Ecto neural progenitor cell (in vitro differentiated cells): ENCODE measurements at regions not wholly inside any gene's neighbourhood (a gene's known extent, or its start where the extent isn't known, plus 50 kb on each side); places are given as distances from the start of the nearest gene placed in this dataset.

Experiments
- DNase-seq: peaks from one replicate; pipeline ENCODE4 v3.0.0-alpha.2; 2018; ENCODE audit warnings: low spot score

DNA sequence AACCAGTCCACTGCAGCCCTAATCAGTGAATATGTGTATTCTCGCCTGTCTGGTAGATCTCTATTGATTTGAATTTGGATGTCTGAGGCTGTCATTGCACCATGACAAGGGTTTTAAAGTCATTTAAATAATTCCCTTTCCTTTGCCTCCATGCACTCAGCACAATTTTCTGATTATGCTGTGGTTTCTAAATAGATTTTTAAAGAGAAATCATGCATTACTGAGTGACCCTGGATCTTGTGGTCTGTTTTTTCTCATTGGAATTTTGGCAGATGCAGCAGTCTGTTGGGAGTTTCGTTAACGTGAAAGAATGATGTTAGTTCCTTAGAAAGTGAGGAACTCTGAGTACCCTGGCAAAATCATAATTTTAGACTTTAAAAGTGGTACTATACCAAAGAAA, 396.0 kb downstream of the LRRC70 start:
- DNase-seq: no peak

- no peak for DNase-seq
These were observed 390.9 kb downstream of the LRRC70 start for GRCh38 chr5:62969409-62970120.

DNA sequence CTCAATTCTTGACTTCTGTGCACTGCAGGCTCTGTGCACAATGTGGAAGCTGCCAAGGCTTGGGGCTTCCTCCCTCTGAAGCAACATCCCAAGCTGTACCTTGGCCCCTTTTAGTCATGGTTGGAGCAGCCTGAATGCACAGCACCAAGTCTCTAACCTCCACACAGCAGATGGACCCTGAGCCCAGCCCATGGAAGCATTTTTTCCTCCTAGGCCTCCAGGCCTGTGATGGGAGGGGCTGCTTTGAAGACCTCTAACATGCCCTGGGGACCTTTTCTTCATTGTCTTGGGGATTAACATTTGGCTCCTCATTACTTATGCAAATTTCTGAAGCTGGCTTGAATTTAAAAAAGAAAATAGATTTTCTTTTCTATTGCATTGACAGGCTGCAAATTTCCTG, 385.8 kb downstream of the LRRC70 start:
- no peak for DNase-seq

DNA sequence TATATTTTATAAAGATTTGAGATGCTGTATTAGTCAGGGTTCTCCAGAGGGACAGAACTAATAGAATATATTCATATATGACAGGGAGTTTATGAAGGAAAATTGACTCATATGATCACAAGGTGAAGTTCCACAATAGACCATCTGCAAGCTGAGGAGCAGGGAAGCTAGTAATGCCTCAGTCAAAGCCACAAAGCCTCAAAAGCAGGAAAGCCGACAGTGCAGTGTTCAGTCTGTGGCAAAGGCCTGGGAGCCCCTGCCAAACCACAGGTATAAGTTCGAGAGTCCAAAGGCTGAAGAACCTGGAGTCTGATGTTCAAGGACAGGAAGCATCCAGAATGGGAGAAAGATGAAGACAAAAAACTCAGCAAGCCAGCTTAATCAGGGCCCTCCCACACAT, 382.2 kb downstream of the LRRC70 start:
- DNase-seq: no peak

- DNase-seq: no peak
These were observed 378.0 kb downstream of the LRRC70 start for GRCh38 chr5:62956597-62956996.

GRCh38 chr5:62954578-62954977, 376.0 kb downstream of the LRRC70 start:
- DNase-seq: no peak

DNA sequence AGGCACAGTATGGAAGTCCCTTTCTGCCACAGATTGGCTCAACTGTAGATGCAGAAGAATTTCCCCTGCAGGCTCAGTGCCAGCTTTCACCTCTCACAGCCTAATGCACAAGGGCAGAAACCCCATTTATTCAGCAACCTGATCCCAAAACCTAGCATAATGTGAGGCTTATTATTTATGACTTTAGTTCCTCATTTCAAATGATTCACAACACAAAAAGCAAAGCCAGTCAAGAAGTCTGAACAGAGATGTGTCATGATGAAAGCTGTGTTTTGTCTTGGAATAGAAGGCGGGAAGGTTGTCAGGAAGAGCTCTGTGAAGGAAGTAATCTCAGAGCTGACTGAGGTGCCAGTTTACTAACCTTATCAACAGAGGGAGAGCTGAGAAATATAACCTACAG, 369.7 kb downstream of the LRRC70 start:
- no peak for DNase-seq

DNA sequence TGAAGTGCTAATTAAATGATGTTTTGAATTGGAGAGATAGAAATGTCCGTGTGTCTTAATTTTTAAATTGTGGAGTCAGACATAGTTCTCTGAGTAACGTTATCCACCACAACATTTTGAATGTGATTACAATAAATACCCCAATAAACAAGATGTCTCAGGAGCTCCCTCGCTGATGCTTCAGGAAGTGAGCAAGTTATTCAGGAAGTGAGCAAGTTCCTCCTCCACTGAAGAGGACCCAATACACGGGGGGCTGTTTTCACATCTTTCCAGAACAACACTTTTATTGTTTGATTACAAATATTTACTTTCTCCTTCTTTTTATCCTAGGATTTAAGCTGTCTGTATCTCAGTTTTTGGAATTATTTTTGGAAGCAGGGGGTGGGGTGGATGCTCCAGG, 363.8 kb downstream of the LRRC70 start:
- no peak for DNase-seq

GRCh38 chr5:62938927-62939326, 360.3 kb downstream of the LRRC70 start:
- DNase-seq: no peak

DNA sequence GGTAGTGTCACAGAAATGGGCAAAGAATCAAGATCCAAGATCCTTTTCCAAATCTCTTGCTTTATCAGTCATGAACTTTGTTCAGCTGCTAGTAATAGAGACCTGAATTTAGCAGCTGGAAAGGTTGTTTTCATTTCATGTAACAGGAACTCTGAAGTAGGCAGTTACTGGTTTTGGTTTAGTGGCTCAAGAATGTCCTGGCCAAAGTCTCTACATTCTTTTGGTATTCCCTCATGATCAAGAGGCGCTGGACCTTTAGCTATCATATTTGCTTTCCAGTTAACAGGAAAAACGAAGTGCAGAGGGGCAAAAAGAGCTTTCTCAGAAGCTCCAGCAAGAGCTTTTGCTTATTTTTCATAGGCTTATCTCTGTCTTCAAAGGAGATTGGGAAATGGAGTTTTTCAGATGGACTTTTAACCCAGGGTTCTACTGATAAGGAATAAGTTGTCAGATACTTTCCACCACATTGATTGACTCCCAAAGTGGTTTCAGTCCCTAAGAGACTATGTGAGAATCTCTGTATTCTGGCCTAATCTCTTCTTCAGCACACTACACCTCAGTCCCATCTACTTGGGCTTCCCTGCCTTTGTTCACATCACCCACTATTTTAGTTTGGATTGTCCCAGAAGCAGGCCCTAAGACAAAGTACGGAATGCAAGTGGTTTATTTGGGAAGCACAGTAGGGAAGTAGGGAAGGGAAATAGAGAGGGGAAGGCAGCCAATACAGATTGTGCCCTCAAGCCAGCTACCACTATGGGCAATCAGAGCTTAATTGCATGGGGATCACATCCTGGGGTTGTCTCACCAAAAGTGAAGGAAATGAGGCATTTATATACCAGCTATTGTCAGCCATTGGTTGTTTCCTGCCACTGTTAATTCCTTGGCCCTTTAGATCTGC, 359.3 kb downstream of the LRRC70 start:
- no peak for DNase-seq

- no peak for DNase-seq
These were observed 357.0 kb downstream of the LRRC70 start for GRCh38 chr5:62935660-62936059.

GRCh38 chr5:62934319-62934718, 355.7 kb downstream of the LRRC70 start:
- no peak for DNase-seq

DNA sequence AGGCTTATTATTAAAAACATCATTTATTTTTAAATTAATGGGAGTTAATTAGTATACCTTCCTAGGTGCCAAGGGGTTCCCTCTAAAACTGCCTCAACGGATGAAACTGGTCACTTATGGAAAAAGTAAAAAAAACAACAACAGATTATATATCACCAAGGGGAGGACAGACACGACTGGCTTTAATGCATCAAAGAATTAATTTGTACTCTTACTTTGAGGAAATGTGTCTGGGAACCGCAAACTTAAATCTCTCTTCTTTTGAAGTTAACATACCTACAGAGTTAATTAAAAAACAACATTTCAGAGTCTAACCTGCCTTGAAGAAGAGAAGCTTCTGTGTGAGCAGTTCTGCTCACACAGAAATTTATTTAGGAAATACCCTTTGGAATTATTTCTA, 354.6 kb downstream of the LRRC70 start:
- DNase-seq: no peak

DNA sequence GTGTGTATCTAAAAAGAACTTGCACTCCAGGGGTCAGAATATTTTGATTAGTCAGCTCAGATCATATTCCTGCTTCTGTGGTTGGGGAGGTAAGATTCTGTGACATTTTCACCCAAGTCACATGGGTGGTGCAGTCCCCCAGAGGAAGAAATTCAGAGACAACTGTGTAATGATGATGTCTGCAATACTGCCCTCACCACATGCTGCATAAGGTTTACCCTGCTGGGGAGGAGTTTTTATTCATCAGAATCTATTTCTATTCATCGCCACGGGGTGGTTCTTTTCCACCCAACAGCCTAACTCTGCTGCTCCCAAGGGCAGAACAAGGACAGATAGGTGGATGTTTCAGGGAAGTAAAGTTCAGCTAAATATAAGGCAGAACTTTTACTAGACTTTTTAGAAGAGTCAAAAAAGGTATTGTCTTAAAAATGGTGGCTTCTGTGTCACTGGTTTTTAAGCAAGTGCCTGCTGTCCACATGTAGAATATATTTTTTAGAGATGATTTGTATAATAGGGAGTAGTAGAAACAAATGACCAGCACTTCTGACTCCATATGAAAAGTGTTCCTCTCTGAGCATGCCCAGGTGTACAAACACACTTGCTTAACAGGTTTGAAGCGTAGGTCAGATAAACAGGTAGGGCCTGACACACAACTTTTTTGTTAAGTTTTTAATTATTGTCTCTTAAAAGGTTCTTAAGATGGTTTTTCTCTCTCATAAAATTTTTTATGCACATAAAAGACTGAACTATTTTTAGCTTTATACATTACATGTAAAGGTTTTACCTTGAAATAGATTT, 352.7 kb downstream of the LRRC70 start:
- no peak for DNase-seq

- DNase-seq: no peak
These were observed 343.6 kb downstream of the LRRC70 start for GRCh38 chr5:62922191-62922590.

DNA sequence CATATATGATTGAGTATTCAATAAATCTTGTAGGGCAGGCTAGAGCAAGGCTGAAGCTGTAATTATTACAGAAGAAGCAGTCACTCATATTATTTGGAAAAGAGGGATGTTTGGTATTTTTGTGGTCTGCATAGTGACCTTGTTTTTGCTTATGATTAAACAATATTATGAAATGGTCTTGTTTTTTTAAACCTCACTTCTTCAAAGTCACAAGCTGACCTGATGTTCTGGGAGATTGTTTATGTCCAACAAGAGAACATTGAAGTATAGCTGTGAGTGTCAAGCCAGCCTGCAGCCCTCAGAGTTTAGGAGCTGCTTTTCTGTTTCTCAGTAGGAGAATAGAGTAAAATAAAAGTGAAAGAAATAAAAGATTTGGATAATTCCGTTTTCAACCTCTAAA, 342.2 kb downstream of the LRRC70 start:
- no peak for DNase-seq

DNA sequence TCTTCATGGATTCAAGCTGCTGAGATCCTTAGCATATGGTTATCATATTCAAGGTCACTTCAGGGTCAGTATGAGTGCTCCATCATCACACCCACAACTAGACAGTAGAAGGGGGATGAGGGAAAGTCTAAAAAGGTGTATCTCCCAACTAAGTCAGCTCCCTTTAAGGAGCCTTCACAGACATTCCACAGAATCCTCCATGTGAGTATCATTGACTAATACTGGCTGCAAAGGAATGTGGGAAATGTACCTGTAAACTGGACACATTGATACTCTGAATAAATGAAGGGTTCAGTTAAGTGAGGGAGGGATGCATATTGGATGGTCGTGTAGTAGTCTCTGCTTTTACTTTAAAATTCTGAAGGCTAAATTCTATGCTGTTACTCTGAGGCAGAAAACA, 330.7 kb downstream of the LRRC70 start:
- DNase-seq: no peak

GRCh38 chr5:62902126-62902525, 323.5 kb downstream of the LRRC70 start:
- DNase-seq: no peak

DNA sequence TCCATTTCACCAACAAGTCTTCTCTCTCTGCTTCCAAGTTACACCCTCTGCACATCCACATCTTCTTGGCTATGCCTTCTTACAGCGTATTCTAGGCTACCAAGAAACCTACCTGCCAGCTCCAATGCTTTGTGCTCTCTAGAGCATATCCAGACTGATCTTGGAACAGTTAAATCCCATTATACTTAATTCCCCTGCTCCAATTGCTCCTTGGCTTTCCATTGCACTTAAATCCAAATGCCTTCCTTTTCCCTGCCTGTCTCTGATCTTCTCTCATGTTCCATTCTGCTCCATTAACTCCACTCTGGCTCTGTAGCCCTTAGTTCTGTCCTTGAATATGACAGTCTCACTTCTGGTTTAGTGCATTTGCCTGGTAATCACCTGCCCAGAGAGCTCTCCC, 322.4 kb downstream of the LRRC70 start:
- no peak for DNase-seq

DNA sequence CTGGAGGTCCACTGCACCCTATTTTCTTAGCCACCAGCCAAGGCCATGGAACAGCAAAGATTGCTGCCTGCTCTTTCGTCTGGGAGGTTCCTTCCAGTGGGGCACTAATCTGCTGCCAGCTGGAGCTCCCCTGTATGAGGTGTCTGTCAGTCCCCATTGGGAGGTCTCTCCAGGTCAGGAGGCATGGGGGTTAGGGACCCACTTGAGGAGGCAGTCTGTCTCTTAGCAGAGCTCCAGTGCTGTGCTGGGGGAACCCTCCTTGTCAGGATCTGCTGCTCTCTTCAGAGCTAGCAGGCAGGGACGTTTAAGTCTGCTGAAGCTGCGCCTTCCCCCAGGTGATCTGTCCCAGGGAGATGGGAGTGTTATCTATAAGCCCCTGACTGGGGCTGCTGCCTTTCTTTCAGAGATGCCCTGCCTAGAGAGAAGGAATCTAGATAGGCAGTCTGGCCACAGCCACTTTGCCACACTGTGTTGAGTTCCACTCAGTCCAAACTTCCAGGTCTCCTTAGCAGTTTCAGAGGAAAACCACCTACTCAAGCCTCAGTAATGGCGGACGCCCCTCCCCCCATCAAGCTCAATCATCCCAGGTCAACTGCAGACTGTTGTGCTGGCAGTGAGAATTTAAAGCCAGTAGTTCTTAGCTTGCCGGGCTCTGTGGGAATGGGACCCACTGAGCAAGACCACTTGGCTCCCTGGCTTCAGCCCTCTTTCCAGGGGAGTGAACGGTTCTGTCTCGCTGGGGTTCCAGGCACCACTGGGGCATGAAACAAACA, 317.7 kb downstream of the LRRC70 start:
- no peak for DNase-seq

DNA sequence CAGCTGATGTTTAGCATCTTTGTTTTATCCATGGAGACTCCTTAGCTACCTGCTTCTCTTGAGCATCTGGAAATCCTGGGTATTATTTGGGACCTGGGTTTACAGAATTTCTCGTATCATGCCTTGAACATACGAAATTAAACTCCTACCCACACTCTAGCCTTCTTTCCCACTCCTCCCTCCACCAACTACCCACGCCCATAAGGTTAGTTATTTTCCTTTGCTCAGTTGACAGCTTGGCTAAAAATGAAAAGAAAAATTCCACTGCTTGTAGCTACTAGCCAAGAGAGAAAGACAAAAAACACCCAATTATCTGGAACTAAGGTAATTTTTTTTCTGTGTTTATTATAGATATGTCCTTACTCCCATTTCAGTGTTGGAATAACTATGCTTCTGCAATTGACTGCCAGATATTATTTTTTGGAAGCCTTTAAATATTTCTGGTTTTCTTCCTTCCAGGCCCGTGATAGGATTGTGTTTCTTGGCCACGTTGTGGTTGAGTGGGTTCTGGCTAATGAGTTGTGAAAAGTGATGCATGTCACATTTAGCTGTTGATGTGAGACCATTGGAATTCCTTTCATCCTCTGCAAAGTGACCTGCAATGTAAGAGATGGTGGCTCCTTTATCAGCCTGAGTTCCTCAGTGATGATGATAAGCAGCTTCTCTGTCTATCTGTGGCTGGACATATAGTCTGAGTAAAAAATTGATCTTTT, 308.1 kb downstream of the LRRC70 start:
- DNase-seq: no peak
